MM.1S (cell line): ENCODE measurements at regions not wholly inside any gene's neighbourhood (a gene's known extent, or its start where the extent isn't known, plus 50 kb on each side); places are given as distances from the start of the nearest gene placed in this dataset.

Source experiments
- DNase-seq: peaks from one replicate; pipeline ENCODE4 v3.0.0-alpha.2; 2015
- H2AFZ ChIP-seq: fragments of 300-600 bp; sonication (generic); 2 replicates; pipeline ENCODE4 v1.6.0; 2016; ENCODE audit warnings: antibody characterized with exemption, low read length
- H3F3A ChIP-seq: fragments of 300-600 bp; sonication (generic); 2 replicates; pipeline ENCODE4 v1.6.1; 2016; ENCODE audit warnings: mild to moderate bottlenecking, antibody characterized with exemption, low read length, moderate library complexity, mixed read lengths; ENCODE audit not compliant: insufficient read depth
- H3K27ac ChIP-seq: fragments of 300-600 bp; sonication (generic); 2 replicates; pipeline ENCODE4 v1.5.1; 2016; ENCODE audit warnings: mild to moderate bottlenecking, low read length
- H3K27me3 ChIP-seq: fragments of 300-600 bp; sonication (generic); replicated peaks from 2 replicates; pipeline ENCODE4 v1.6.0; 2016; ENCODE audit warnings: low read length; ENCODE audit not compliant: insufficient read depth
- H3K36me3 ChIP-seq: fragments of 300-600 bp; sonication (generic); replicated peaks from 2 replicates; pipeline ENCODE4 v1.6.1; 2016; ENCODE audit warnings: mild to moderate bottlenecking, low read length, mixed read lengths; ENCODE audit not compliant: insufficient read depth
- H3K4me1 ChIP-seq: fragments of 300-600 bp; sonication (generic); 2 replicates; pipeline ENCODE4 v1.6.1; 2016; ENCODE audit warnings: low read length, mixed read lengths
- H3K4me2 ChIP-seq: fragments of 300-600 bp; sonication (generic); 2 replicates; pipeline ENCODE4 v1.6.0; 2016; ENCODE audit warnings: low read depth, low read length
- H3K4me3 ChIP-seq: fragments of 300-600 bp; sonication (generic); 2 replicates; pipeline ENCODE4 v1.5.1; 2016; ENCODE audit warnings: low read length, mixed read lengths
- H3K79me2 ChIP-seq: fragments of 300-600 bp; sonication (generic); 2 replicates; pipeline ENCODE4 v1.6.1; 2016; ENCODE audit warnings: mixed run types, low read length, mixed read lengths
- H3K9ac ChIP-seq: fragments of 300-600 bp; sonication (generic); 2 replicates; pipeline ENCODE4 v1.6.1; 2016; ENCODE audit warnings: low read length, mixed read lengths
- H3K9me2 ChIP-seq: fragments of 300-600 bp; sonication (generic); replicated peaks from 2 replicates; pipeline ENCODE4 v1.6.1; 2016; ENCODE audit warnings: mild to moderate bottlenecking, low read length, mixed read lengths; ENCODE audit not compliant: insufficient read depth
- H3K9me3 ChIP-seq: fragments of 300-600 bp; sonication (generic); replicated peaks from 2 replicates; pipeline ENCODE4 v1.6.1; 2016; ENCODE audit warnings: mild to moderate bottlenecking, low read length, mixed read lengths; ENCODE audit not compliant: insufficient read depth
- H4K20me1 ChIP-seq: fragments of 300-600 bp; sonication (generic); 2 replicates; pipeline ENCODE4 v1.6.1; 2016; ENCODE audit warnings: mild to moderate bottlenecking, low read length, moderate library complexity, mixed read lengths; ENCODE audit not compliant: insufficient read depth
- EZH2 ChIP-seq: fragments of 300-600 bp; sonication (generic); optimal IDR thresholded peaks from 2 replicates; pipeline ENCODE3; 2017; ENCODE audit warnings: low read depth, mild to moderate bottlenecking, antibody characterized with exemption, low read length, mixed read lengths
- EZH2phosphoT487 ChIP-seq: fragments of 300-600 bp; sonication (generic); IDR thresholded peaks from 2 replicates; pipeline ENCODE4 v1.6.1; 2018; ENCODE audit warnings: antibody characterized with exemption, low read length
- TF ChIP-seq, protein P1 (sequence below): fragments of 300-600 bp; sonication (generic); IDR thresholded peaks from 2 replicates; pipeline ENCODE4 v1.5.1; 2016; ENCODE audit warnings: antibody characterized with exemption, low read length, mixed read lengths

DNA sequence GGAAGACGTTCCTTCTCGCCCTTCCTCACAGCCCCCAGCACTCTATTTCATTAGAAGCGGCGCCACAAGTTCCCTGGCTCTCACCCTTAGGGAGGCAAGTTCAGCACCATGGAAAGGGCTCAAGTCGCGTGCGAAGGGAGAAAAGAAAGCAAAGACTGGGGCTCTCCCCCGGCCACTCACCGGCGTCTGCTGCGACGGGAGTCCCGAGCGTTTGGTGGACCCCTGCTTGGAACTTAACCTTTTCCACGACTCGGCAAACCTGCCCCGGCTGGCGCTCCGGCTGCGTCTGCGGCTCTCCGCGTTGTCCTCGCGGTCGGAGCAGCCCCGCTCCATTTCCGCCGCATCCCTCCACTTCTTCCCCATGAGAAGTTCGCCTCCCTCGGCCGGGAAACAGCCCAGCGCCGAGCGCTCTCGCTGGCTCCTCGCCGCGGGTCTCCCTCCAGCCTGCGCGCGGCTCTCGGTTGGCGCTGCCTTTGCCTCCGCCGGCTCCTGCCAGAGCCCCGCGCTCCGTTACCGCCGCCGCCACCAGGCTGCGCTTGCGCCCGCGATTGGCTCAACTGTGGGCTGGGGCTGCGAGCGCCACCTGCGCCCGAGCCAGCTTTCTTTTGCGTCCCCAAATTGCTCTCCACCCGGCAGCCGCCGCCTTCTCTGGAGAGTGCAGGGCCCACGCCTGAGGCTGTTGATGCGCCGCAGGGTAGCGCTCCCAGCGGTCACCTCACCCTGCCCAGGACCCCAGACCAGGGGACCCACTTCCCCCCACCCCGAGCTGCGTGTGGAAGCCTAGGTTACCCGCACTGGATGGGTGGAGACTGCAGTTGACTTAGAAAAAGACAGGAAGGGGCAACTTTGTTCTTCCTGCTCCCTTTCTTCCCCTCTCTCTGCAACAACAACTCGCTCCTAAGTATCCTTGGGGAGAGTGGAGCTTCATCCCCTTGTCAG, 321.6 kb downstream of the CEMIP2 start:
- Histone ChIP-seq H4K20me1 (no peaks in the 10 kb centered on the region), H2AFZ (peak overlapping the region; percentile 61; the same call in 1 of the 2 replicates), H3K79me2 (no peaks in the 10 kb centered on the region), H3K27ac (no peak overlapping the region), H3K4me2 (peak overlapping the region; percentile 84), H3K9ac (0 out of 2 replicates have a peak overlapping the region, but pooled peaks have one; percentile 17), H3K36me3 (no peaks in the 10 kb centered on the region), H3K27me3 (no peaks in the 10 kb centered on the region), H3K9me3 (no peaks in the 10 kb centered on the region), H3F3A (no peaks in the 10 kb centered on the region), H3K4me1 (no peaks in the 10 kb centered on the region), H3K9me2 (no peaks in the 10 kb centered on the region), H3K4me3 (peak overlapping the region; percentile 64)
- peak; percentile 66 for DNase-seq
- no peak for TF ChIP-seq EZH2
- TF ChIP-seq, protein P1, sequence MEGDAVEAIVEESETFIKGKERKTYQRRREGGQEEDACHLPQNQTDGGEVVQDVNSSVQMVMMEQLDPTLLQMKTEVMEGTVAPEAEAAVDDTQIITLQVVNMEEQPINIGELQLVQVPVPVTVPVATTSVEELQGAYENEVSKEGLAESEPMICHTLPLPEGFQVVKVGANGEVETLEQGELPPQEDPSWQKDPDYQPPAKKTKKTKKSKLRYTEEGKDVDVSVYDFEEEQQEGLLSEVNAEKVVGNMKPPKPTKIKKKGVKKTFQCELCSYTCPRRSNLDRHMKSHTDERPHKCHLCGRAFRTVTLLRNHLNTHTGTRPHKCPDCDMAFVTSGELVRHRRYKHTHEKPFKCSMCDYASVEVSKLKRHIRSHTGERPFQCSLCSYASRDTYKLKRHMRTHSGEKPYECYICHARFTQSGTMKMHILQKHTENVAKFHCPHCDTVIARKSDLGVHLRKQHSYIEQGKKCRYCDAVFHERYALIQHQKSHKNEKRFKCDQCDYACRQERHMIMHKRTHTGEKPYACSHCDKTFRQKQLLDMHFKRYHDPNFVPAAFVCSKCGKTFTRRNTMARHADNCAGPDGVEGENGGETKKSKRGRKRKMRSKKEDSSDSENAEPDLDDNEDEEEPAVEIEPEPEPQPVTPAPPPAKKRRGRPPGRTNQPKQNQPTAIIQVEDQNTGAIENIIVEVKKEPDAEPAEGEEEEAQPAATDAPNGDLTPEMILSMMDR = peak; percentile 35
- no peak for TF ChIP-seq EZH2phosphoT487

- Histone ChIP-seq H2AFZ (no peak overlapping the region), H3K27me3 (no peaks in the 10 kb centered on the region), H3F3A (no peaks in the 10 kb centered on the region), H3K9me3 (no peaks in the 10 kb centered on the region), H3K4me2 (0 out of 2 replicates have a peak overlapping the region, but pooled peaks have one; percentile 84), H3K36me3 (no peaks in the 10 kb centered on the region), H3K4me1 (no peaks in the 10 kb centered on the region), H3K79me2 (no peaks in the 10 kb centered on the region), H3K27ac (no peak overlapping the region), H3K9ac (no peak overlapping the region), H4K20me1 (no peaks in the 10 kb centered on the region), H3K4me3 (no peak overlapping the region), H3K9me2 (no peaks in the 10 kb centered on the region)
- no peak for DNase-seq
- no peak for TF ChIP-seq EZH2
- TF ChIP-seq, protein P1 = no peak
These were observed 322.2 kb downstream of the CEMIP2 start for GRCh38 chr9:71446106-71446472.

DNA sequence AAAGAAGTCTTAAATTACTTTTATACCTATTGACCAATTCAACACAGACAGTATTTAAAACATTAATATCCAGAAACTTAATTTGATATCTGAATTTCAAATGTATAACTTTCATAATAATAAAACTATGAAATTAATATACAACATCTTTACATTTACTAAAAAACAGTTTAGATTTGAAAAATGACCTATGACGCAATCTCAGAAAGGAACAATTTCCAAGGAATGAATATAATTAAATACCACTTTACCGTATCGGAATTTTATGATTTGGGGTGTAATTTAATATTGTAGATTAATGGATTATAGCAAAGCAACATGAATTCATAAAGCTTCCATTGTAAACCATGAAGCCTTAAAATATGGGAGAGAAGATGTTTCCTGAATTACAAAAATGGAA, 321.5 kb upstream of the TRPM3 start:
- H3K4me1 ChIP-seq = no peaks in the 10 kb centered on the region
- H3K9me2 ChIP-seq = no peaks in the 10 kb centered on the region
- no peaks in the 10 kb centered on the region for H4K20me1 ChIP-seq
- H3K27ac ChIP-seq = no peak overlapping the region
- H3K4me3 ChIP-seq = no peak overlapping the region
- H3K79me2 ChIP-seq = no peaks in the 10 kb centered on the region
- H2AFZ ChIP-seq = no peak overlapping the region
- TF ChIP-seq EZH2phosphoT487 (no peak), EZH2 (no peak)
- TF ChIP-seq, protein P1 = no peak
- no peak for DNase-seq
- H3K9ac ChIP-seq = no peak overlapping the region
- H3K36me3 ChIP-seq = no peaks in the 10 kb centered on the region
- no peaks in the 10 kb centered on the region for H3F3A ChIP-seq
- no peak overlapping the region for H3K4me2 ChIP-seq
- no peaks in the 10 kb centered on the region for H3K9me3 ChIP-seq
- H3K27me3 ChIP-seq = no peaks in the 10 kb centered on the region
